Ascending aorta (tissue), 2 donors: ENCODE measurements at regions not wholly inside any gene's neighbourhood (a gene's known extent, or its start where the extent isn't known, plus 50 kb on each side); places are given as distances from the start of the nearest gene placed in this dataset.
"Not testable (repeated sequence)": the region's sequence is repeated elsewhere in the genome, so short reads cannot be mapped to it uniquely, and the experiment has no call there.

Source experiments
- DNase-seq, 2 donors: peaks; one replicate each; pipeline ENCODE4 v3.0.0-alpha.2; 2019; ENCODE audit warnings: low spot score in 2 of 2
- H3K27ac ChIP-seq, 2 donors: fragments of 200-600 bp; sonication (generic); one replicate each; pipeline ENCODE4 v1.5.1; 2016 to 2017; ENCODE audit warnings: mild to moderate bottlenecking in 1 of 2
- H3K27me3 ChIP-seq: fragments of 200-600 bp; sonication (generic); one replicate; pipeline ENCODE4 v1.5.1; 2017
- H3K36me3 ChIP-seq, 2 donors: fragments of 200-600 bp; sonication (generic); one replicate each; pipeline ENCODE4 v1.5.1; 2016
- H3K4me1 ChIP-seq, 2 donors: fragments of 200-600 bp; sonication (generic); one replicate each; pipeline ENCODE4 v1.5.1; 2016 to 2017; ENCODE audit warnings: mild to moderate bottlenecking in 1 of 2
- H3K4me3 ChIP-seq, 2 donors: fragments of 200-600 bp; sonication (generic); one replicate each; pipeline ENCODE4 v1.5.1; 2016 to 2017; ENCODE audit warnings: mild to moderate bottlenecking in 1 of 2
- H3K9me3 ChIP-seq, 2 donors: fragments of 200-600 bp; sonication (generic); one replicate each; pipeline ENCODE4 v1.5.1; 2016
- intact Hi-C: fragments of 100-400 bp; cut with DNase I; formaldehyde crosslinking; loops from one replicate; pipeline ENCODE4 v1.15.1; 2023
- TF ChIP-seq, protein P1 (sequence below), 3 experiments: fragments of 200-600 bp in 2 of 3; fragments of 450-650 bp in 1 of 3; sonication (generic) in 2 of 3; IDR thresholded peaks; one replicate each; pipeline ENCODE4 v1.5.1; 2016 to 2019; ENCODE audit warnings: antibody characterized with exemption in 3 of 3, mild to moderate bottlenecking in 1 of 3, moderate library complexity in 1 of 3

DNA sequence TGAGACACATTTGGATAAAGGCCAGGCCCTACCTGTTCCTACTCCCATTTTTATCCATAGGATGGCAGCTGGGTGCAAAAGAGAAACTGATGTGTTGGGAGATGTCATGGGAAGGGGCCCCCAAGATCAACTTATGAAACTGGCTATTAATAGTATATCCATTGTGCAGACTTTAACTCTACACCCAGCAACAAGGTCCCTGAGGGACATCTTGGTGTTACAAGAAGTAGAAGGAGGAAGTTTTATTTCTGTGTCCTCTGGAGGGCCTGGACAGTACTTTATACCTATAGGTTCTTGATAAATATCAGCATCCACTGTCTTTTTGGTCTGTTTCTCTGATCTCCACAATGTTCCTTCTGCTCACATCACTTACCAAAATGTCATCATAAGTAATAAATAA is 84.6 kb downstream of the BTG1 start:
- no peaks in the 10 kb centered on the region for H3K9me3 ChIP-seq
- intact Hi-C loops: loop anchor here (2.0 to 5.0 kb wide), 2 partner anchors 74 to 84 kb away; partner anchors contain the start of gene BTG1
- peak overlapping the region in 1 of 2 donors; percentile 74 for H3K27ac ChIP-seq
- TF ChIP-seq, protein P1, sequence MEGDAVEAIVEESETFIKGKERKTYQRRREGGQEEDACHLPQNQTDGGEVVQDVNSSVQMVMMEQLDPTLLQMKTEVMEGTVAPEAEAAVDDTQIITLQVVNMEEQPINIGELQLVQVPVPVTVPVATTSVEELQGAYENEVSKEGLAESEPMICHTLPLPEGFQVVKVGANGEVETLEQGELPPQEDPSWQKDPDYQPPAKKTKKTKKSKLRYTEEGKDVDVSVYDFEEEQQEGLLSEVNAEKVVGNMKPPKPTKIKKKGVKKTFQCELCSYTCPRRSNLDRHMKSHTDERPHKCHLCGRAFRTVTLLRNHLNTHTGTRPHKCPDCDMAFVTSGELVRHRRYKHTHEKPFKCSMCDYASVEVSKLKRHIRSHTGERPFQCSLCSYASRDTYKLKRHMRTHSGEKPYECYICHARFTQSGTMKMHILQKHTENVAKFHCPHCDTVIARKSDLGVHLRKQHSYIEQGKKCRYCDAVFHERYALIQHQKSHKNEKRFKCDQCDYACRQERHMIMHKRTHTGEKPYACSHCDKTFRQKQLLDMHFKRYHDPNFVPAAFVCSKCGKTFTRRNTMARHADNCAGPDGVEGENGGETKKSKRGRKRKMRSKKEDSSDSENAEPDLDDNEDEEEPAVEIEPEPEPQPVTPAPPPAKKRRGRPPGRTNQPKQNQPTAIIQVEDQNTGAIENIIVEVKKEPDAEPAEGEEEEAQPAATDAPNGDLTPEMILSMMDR (IDR thresholded peaks at IDR 0.05): no peak
- no peaks in the 10 kb centered on the region for H3K36me3 ChIP-seq
- no peaks in the 10 kb centered on the region for H3K27me3 ChIP-seq
- DNase-seq: no peak
- H3K4me3 ChIP-seq: no peak overlapping the region
- H3K4me1 ChIP-seq: peaks cover 4 to 12% of the 10 kb centered on the region in 2 donors

DNA sequence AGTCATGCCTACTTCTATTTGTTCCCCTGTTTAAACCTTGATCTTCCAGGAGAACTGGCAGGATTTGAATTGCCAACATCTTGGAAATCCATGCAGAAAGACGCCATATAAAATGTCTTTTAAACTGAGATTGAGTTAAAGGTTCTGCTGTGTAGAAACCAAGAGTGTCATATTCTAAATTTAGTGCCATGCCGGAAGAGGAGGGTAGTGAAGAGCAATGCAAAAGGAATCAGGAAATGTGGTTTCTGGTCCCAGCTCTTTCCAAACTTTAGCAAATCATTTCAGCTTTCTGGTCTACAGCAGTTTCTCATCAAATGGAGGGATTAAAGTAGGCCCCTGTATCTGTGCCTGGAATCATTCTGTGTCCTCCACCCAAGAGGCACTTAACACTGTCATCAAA is 85.7 kb downstream of the BTG1 start:
- DNase-seq: no peak
- Histone ChIP-seq H3K9me3 (no peaks in the 10 kb centered on the region), H3K4me1 (peaks cover 4 to 12% of the 10 kb centered on the region in 2 donors), H3K27me3 (no peaks in the 10 kb centered on the region), H3K4me3 (peak overlapping the region in 1 of 2 donors; percentile 31), H3K27ac (peak overlapping the region; percentile 57 to 74), H3K36me3 (no peaks in the 10 kb centered on the region)
- TF ChIP-seq, protein P1 (IDR thresholded peaks at IDR 0.05): no peak
- intact Hi-C loops: loop anchor here (2.0 to 5.0 kb wide), 2 partner anchors 73 to 85 kb away; partner anchors contain the start of gene BTG1

- TF ChIP-seq, protein P1 (IDR thresholded peaks at IDR 0.05): no peak
- H3K27ac ChIP-seq: no peak overlapping the region
- H3K27me3 ChIP-seq: no peaks in the 10 kb centered on the region
- intact Hi-C loops: no loop called here
- no peaks in the 10 kb centered on the region for H3K9me3 ChIP-seq
- no peak overlapping the region for H3K4me3 ChIP-seq
- H3K36me3 ChIP-seq: no peaks in the 10 kb centered on the region
- H3K4me1 ChIP-seq: peaks cover 4 to 12% of the 10 kb centered on the region in 2 donors
- DNase-seq: no peak
These were observed 87.0 kb downstream of the BTG1 start for GRCh38 chr12:92058664-92059063.

DNA sequence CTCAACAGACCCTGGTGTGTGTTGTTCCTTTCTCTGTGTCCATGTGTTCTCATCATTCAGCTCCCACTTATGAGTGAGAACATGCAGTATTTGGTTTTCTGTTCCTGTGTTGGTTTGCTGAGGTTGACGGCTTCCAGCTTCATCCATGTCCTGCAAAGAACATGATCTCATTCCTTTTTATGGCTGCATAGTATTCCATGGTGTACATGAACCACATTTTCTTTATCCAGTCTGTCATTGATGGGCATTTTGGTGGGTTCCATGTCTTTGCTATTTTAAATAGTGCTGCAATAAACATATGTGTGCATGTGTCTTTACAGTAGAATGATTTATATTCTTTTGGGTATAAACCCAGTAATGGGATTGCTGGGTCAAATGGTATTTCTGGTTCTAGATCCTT is 88.9 kb downstream of the BTG1 start:
- intact Hi-C loops: not testable (repeated sequence)

DNA sequence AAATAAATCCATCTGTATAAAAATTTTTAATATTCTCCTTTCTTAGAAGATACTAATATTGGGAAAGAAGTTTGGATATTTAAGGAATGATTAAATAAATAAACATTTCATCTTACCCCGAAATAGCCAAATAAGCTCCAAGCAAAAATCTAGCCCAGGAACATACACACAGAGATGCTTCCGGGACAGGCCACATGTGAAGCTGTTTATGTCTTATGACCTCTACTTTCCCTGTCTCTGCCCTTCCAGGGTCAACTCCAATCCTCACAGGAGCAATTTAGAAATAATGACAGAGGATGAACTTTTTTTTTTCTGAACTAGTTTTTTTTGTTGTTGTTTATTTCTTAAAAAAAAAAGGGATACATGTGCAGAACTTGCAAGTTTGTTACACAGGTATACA is 89.4 kb downstream of the BTG1 start:
- Histone ChIP-seq H3K27me3 (no peaks in the 10 kb centered on the region), H3K9me3 (no peaks in the 10 kb centered on the region), H3K36me3 (no peaks in the 10 kb centered on the region), H3K27ac (no peak overlapping the region), H3K4me1 (peaks cover 4 to 12% of the 10 kb centered on the region in 2 donors), H3K4me3 (no peak overlapping the region)
- intact Hi-C loops: no loop called here
- no peak for DNase-seq
- TF ChIP-seq, protein P1 (IDR thresholded peaks at IDR 0.05): no peak

More for the DNA sequence above, 88.9 kb downstream of the BTG1 start:
- DNase-seq, H3K27me3 ChIP-seq, H3K4me3 ChIP-seq, H3K36me3 ChIP-seq, H3K27ac ChIP-seq, H3K9me3 ChIP-seq: not testable (repeated sequence)
- peaks cover 4 to 12% of the 10 kb centered on the region in 2 donors for H3K4me1 ChIP-seq

DNA sequence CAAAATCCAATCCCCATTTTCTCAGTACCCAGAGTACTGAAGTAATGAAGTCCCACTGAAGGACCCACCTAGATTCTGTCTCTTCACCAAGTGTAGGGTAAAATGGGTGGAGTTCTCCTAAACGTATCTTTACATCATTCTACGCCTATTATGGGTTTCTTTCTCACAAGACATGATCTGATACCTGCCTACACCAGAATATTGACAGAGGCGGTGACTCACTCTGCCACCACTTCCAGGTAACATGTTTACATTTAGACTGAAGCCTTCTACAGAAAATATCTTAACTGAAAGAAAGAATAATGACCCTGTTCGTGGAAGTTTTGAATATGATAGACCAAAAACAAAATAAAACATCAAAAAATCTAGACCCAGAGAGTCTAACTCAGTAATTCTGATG is 89.8 kb downstream of the BTG1 start:
- TF ChIP-seq, protein P1 (IDR thresholded peaks at IDR 0.05): no peak
- intact Hi-C loops: no loop called here
- H3K36me3 ChIP-seq: no peaks in the 10 kb centered on the region
- no peak overlapping the region for H3K27ac ChIP-seq
- H3K4me3 ChIP-seq: no peak overlapping the region
- H3K9me3 ChIP-seq: no peaks in the 10 kb centered on the region
- DNase-seq: no peak
- H3K27me3 ChIP-seq: no peaks in the 10 kb centered on the region
- peaks cover 4 to 9% of the 10 kb centered on the region in 2 donors for H3K4me1 ChIP-seq
